ENCODE measurements at regions not wholly inside any gene's neighbourhood (a gene's known extent, or its start where the extent isn't known, plus 50 kb on each side); places are given as distances from the start of the nearest gene placed in this dataset.
"Not testable (repeated sequence)": the region's sequence is repeated elsewhere in the genome, so short reads cannot be mapped to it uniquely, and the experiment has no call there.

GRCh38 chr3:107465064-107465631 is 57.6 kb upstream of the BBX start:
- intact Hi-C loops (cut with micrococcal nuclease) = no loop called here

- intact Hi-C loops (cut with micrococcal nuclease) = no loop called here
Measured at GRCh38 chr3:107468782-107469181, 54.0 kb upstream of the BBX start.

GRCh38 chr3:107470496-107470895 is 52.3 kb upstream of the BBX start:
- intact Hi-C loops (cut with micrococcal nuclease) = not testable (repeated sequence)

Data from T-helper 1 cell treated with Interleukin-12 subunit alpha and Interleukin-12 subunit beta and Interleukin-4 antibody, amounts not matched to agents 30 ng/mL and 1 ng/mL, for 36 hours (primary cell).